Common myeloid progenitor, CD34-positive (primary cell): ENCODE measurements at regions not wholly inside any gene's neighbourhood (a gene's known extent, or its start where the extent isn't known, plus 50 kb on each side); places are given as distances from the start of the nearest gene placed in this dataset.
"Not testable (repeated sequence)": the region's sequence is repeated elsewhere in the genome, so short reads cannot be mapped to it uniquely, and the experiment has no call there.

Experiments
- CTCF ChIA-PET: fragments of 350-600 bp; sonication (Branson Sonifier 250); formaldehyde crosslinking; loops from one replicate; lab custom pipeline; 2021; ENCODE audit warnings: antibody characterized with exemption; lab: Charles Lee
- POLR2A ChIA-PET: fragments of 350-600 bp; sonication (Branson Sonifier 250); formaldehyde crosslinking; loops from one replicate; lab custom pipeline; 2021; ENCODE audit warnings: antibody characterized with exemption; lab: Charles Lee
- DNase-seq, 3 donors: peaks; one replicate each; pipeline versions ENCODE4 v3.0.0 to v3.0.0-alpha.2; 2013
- H3K27ac ChIP-seq, 2 experiments: 1 replicate in 1 of 2; 2 replicates in 1 of 2; pipeline ENCODE4 v1.7.0; 2013; ENCODE audit warnings: inconsistent platforms in 2 of 2, low read length in 2 of 2, mild to moderate bottlenecking in 2 of 2, low read depth in 1 of 2, moderate library complexity in 1 of 2; ENCODE audit not compliant: severe bottlenecking in 2 of 2, insufficient read depth in 1 of 2, poor library complexity in 1 of 2
- H3K27me3 ChIP-seq, 5 experiments: replicated peaks in 2 of 5; 1 replicate in 3 of 5; 2 replicates in 2 of 5; pipeline versions ENCODE4 v1.6.1 to v1.7.0; 2013; ENCODE audit warnings: low read length in 4 of 5, mild to moderate bottlenecking in 2 of 5, moderate library complexity in 2 of 5, inconsistent platforms in 1 of 5; ENCODE audit not compliant: insufficient read depth in 5 of 5, control insufficient read depth in 4 of 5
- H3K36me3 ChIP-seq, 4 experiments: 1 replicate in 2 of 4; 2 replicates in 2 of 4; pipeline versions ENCODE4 v1.6.1 to v1.7.0; 2013; ENCODE audit warnings: low read length in 3 of 4, control low read depth in 1 of 4, mild to moderate bottlenecking in 1 of 4; ENCODE audit not compliant: control insufficient read depth in 4 of 4, insufficient read depth in 4 of 4
- H3K4me1 ChIP-seq, 4 experiments: 1 replicate in 3 of 4; 2 replicates in 1 of 4; pipeline versions ENCODE4 v1.6.1 to v1.7.1; 2013; ENCODE audit warnings: low read length in 3 of 4, mild to moderate bottlenecking in 3 of 4, control low read depth in 1 of 4, inconsistent platforms in 1 of 4, moderate library complexity in 1 of 4; ENCODE audit not compliant: control insufficient read depth in 4 of 4, insufficient read depth in 4 of 4; ENCODE audit errors: control extremely low read depth in 1 of 4
- H3K4me3 ChIP-seq, 7 experiments: 1 replicate in 4 of 7; 2 replicates in 3 of 7; pipeline versions ENCODE4 v1.5.1 to v1.7.0; 2013; ENCODE audit warnings: mild to moderate bottlenecking in 7 of 7, low read length in 6 of 7, moderate library complexity in 6 of 7, inconsistent platforms in 2 of 7, low read depth in 2 of 7, control low read depth in 1 of 7; ENCODE audit not compliant: insufficient read depth in 4 of 7, control insufficient read depth in 1 of 7; ENCODE audit errors: extremely low read depth in 1 of 7
- H3K9me3 ChIP-seq, 5 experiments: 1 replicate in 4 of 5; 2 replicates in 1 of 5; pipeline versions ENCODE4 v1.6.1 to v1.7.1; 2013; ENCODE audit warnings: low read length in 4 of 5, mild to moderate bottlenecking in 2 of 5, inconsistent platforms in 1 of 5, low read depth in 1 of 5, moderate library complexity in 1 of 5; ENCODE audit not compliant: control insufficient read depth in 4 of 5, insufficient read depth in 2 of 5; ENCODE audit errors: control extremely low read depth in 1 of 5
- WGBS: methylation state at CpG from one replicate; pipeline ENCODE4 v1.1.5; 2013; ENCODE audit not compliant: insufficient coverage; 5-methylcytosine and 5-hydroxymethylcytosine counted together

- H3K27me3 ChIP-seq: peaks cover 0 to 3% (median 2%) of the 10 kb centered on the region in 5 experiments
- ChIA-PET CTCF (no interaction called here), POLR2A (no interaction called here)
- H3K9me3 ChIP-seq: peaks cover 0 to 9% (median 5%) of the 10 kb centered on the region in 5 experiments
- WGBS: no CpG with 5 or more reads among the region's 2 CpGs
- H3K4me3 ChIP-seq: no peak overlapping the region
- H3K36me3 ChIP-seq: no peaks in the 10 kb centered on the region
- no peak overlapping the region for H3K27ac ChIP-seq
- H3K4me1 ChIP-seq: no peaks in the 10 kb centered on the region
- no peak for DNase-seq
Measured at GRCh38 chr1:232127190-232127589, 500.6 kb downstream of the DISC1 start.

- Histone ChIP-seq H3K4me3 (no peak overlapping the region), H3K27me3 (peaks cover 0 to 2% (median 2%) of the 10 kb centered on the region in 5 experiments), H3K9me3 (no peaks in the 10 kb centered on the region), H3K27ac (no peak overlapping the region), H3K36me3 (no peaks in the 10 kb centered on the region), H3K4me1 (no peaks in the 10 kb centered on the region)
- whole genome bisulfite sequencing: 84% methylated on average over 5 of the region's 9 CpGs
- no peak for DNase-seq
- CTCF ChIA-PET: no interaction called here
- POLR2A ChIA-PET: no interaction called here
Measured at GRCh38 chr1:232123775-232124659, 497.4 kb downstream of the DISC1 start.

- 94% methylated on average over 2 of the region's 4 CpGs for WGBS
- H3K4me1 ChIP-seq, H3K4me3 ChIP-seq, CTCF ChIA-PET, H3K27me3 ChIP-seq, POLR2A ChIA-PET, H3K9me3 ChIP-seq, H3K27ac ChIP-seq, DNase-seq, H3K36me3 ChIP-seq: not testable (repeated sequence)
Measured at GRCh38 chr1:232117903-232118302, 491.3 kb downstream of the DISC1 start.

- ChIA-PET POLR2A (interaction anchor here (0.6 kb wide), 1 partner anchor 1039 kb away, joined by 7 read pairs; no protein-coding TSS in a partner anchor), CTCF (no interaction called here)
- Histone ChIP-seq H3K4me3 (no peak overlapping the region), H3K27ac (no peak overlapping the region), H3K9me3 (peaks cover 0 to 4% (median 0%) of the 10 kb centered on the region in 5 experiments), H3K27me3 (peaks cover 2 to 23% (median 5%) of the 10 kb centered on the region in 5 experiments), H3K36me3 (no peaks in the 10 kb centered on the region), H3K4me1 (no peaks in the 10 kb centered on the region)
- no peak for DNase-seq
Measured at GRCh38 chr1:232114985-232115384, 488.4 kb downstream of the DISC1 start.

- CTCF ChIA-PET: no interaction called here
- no peak for DNase-seq
- Histone ChIP-seq H3K36me3 (no peaks in the 10 kb centered on the region), H3K27ac (no peak overlapping the region), H3K9me3 (peaks cover 0 to 4% (median 0%) of the 10 kb centered on the region in 5 experiments), H3K27me3 (peaks cover 5 to 30% (median 9%) of the 10 kb centered on the region in 5 experiments), H3K4me1 (no peaks in the 10 kb centered on the region), H3K4me3 (no peak overlapping the region)
- POLR2A ChIA-PET: no interaction called here
Measured at GRCh38 chr1:232112076-232112475, 485.5 kb downstream of the DISC1 start.

GRCh38 chr1:232111611-232112010 is 485.0 kb downstream of the DISC1 start:
- whole genome bisulfite sequencing: no CpG with 5 or more reads among the region's 3 CpGs
- Histone ChIP-seq H3K36me3 (no peaks in the 10 kb centered on the region), H3K27me3 (peaks cover 5 to 30% (median 9%) of the 10 kb centered on the region in 5 experiments), H3K9me3 (peaks cover 0 to 4% (median 0%) of the 10 kb centered on the region in 5 experiments), H3K4me3 (no peak overlapping the region), H3K4me1 (no peaks in the 10 kb centered on the region), H3K27ac (no peak overlapping the region)
- ChIA-PET CTCF (no interaction called here), POLR2A (no interaction called here)
- no peak for DNase-seq

GRCh38 chr1:232110281-232111090 is 483.9 kb downstream of the DISC1 start:
- CTCF ChIA-PET: no interaction called here
- WGBS: 55% methylated on average over 9 of the region's 14 CpGs
- no peak for DNase-seq

More at GRCh38 chr1:232110281-232111090, 483.9 kb downstream of the DISC1 start:
- POLR2A ChIA-PET: no interaction called here
- Histone ChIP-seq H3K4me3 (no peak overlapping the region), H3K9me3 (peaks cover 0 to 4% (median 0%) of the 10 kb centered on the region in 5 experiments), H3K27me3 (peaks cover 5 to 30% (median 9%) of the 10 kb centered on the region in 5 experiments), H3K36me3 (no peaks in the 10 kb centered on the region), H3K4me1 (no peaks in the 10 kb centered on the region), H3K27ac (no peak overlapping the region)
